T-cell (primary cell): ENCODE measurements at regions not wholly inside any gene's neighbourhood (a gene's known extent, or its start where the extent isn't known, plus 50 kb on each side); places are given as distances from the start of the nearest gene placed in this dataset.

Experiments
- ATAC-seq, 4 experiments: fragments of 200-7000 bp in 3 of 4; fragments of 150-1000 bp in 1 of 4; cut with Tn5 transposase; replicated peaks in 1 of 4; 1 replicate in 3 of 4; 2 replicates in 1 of 4; pipeline ENCODE4 v1.10.0; 2021; ENCODE audit warnings: moderate library complexity in 3 of 4, mild to moderate bottlenecking in 2 of 4, moderate number of reproducible peaks in 1 of 4
- CTCF ChIA-PET, 2 donors: fragments of 300-600 bp; sonication (Branson Sonifier 250); formaldehyde crosslinking; loops; one replicate each; lab custom pipeline; 2022; ENCODE audit warnings: antibody characterized with exemption in 2 of 2; lab: Charles Lee
- POLR2A ChIA-PET, 2 donors: fragments of 300-600 bp; sonication (Branson Sonifier 250); formaldehyde crosslinking; loops; one replicate each; lab custom pipeline; 2022; ENCODE audit warnings: antibody characterized with exemption in 2 of 2; lab: Charles Lee
- DNase-seq, 35 experiments: peaks; one replicate each; pipeline versions ENCODE4 v3.0.0 to v3.0.0-alpha.2; 2013 to 2023
- H3K27ac ChIP-seq: one replicate; pipeline ENCODE4 v1.5.1; 2013; ENCODE audit warnings: low read length
- H3K27me3 ChIP-seq, 2 experiments: replicated peaks in 1 of 2; 1 replicate in 1 of 2; 2 replicates in 1 of 2; pipeline versions ENCODE4 v1.6.1 to v1.7.0; 2013; ENCODE audit warnings: low read length in 1 of 2, mixed read lengths in 1 of 2; ENCODE audit not compliant: control insufficient read depth in 2 of 2, insufficient read depth in 2 of 2; ENCODE audit errors: extremely low read depth in 1 of 2
- H3K36me3 ChIP-seq, 2 donors: 1 replicate in 1 of 2; 2 replicates in 1 of 2; pipeline versions ENCODE4 v1.6.1 to v1.7.0; 2013; ENCODE audit warnings: low read length in 1 of 2; ENCODE audit not compliant: control insufficient read depth in 2 of 2, insufficient read depth in 1 of 2; ENCODE audit errors: extremely low read depth in 1 of 2
- H3K4me1 ChIP-seq, 2 experiments: 1 replicate in 1 of 2; 2 replicates in 1 of 2; pipeline versions ENCODE4 v1.6.1 to v1.7.0; 2013; ENCODE audit warnings: low read length in 2 of 2, mixed read lengths in 1 of 2; ENCODE audit not compliant: insufficient read depth in 2 of 2, control insufficient read depth in 1 of 2; ENCODE audit errors: extremely low read depth in 1 of 2
- H3K4me3 ChIP-seq, 2 donors: 1 replicate in 1 of 2; 2 replicates in 1 of 2; pipeline versions ENCODE4 v1.5.1 to v1.7.0; 2013; ENCODE audit warnings: mild to moderate bottlenecking in 2 of 2, low read length in 1 of 2, moderate library complexity in 1 of 2; ENCODE audit not compliant: control insufficient read depth in 1 of 2; ENCODE audit errors: extremely low read depth in 1 of 2
- H3K9me3 ChIP-seq: 2 replicates; pipeline ENCODE4 v1.7.0; 2013
- H3K27ac Mint-ChIP-seq, 2 donors: one replicate each; pipeline ENCODE4 v1.8.0; 2020 to 2021; ENCODE audit warnings: mild to moderate bottlenecking in 2 of 2, mixed read lengths in 2 of 2
- H3K27me3 Mint-ChIP-seq, 2 donors: one replicate each; pipeline ENCODE4 v1.8.0; 2021 to 2022; ENCODE audit warnings: mixed read lengths in 2 of 2
- H3K36me3 Mint-ChIP-seq: one replicate; pipeline ENCODE4 v1.8.0; 2021; ENCODE audit warnings: mixed read lengths
- H3K4me1 Mint-ChIP-seq, 3 donors: one replicate each; pipeline ENCODE4 v1.8.0; 2020 to 2022; ENCODE audit warnings: mixed read lengths in 3 of 3, mild to moderate bottlenecking in 1 of 3
- H3K4me3 Mint-ChIP-seq, 3 donors: one replicate each; pipeline ENCODE4 v1.8.0; 2020 to 2022; ENCODE audit warnings: mild to moderate bottlenecking in 3 of 3, mixed read lengths in 3 of 3, moderate library complexity in 3 of 3
- H3K9me3 Mint-ChIP-seq, 3 donors: one replicate each; pipeline ENCODE4 v1.8.0; 2020 to 2022; ENCODE audit warnings: mixed read lengths in 3 of 3
- WGBS: methylation state at CpG from one replicate; pipeline ENCODE4 v1.1.5; 2013; ENCODE audit warnings: missing lambda C conversion rate; ENCODE audit not compliant: insufficient coverage; 5-methylcytosine and 5-hydroxymethylcytosine counted together

GRCh38 chrX:87873347-87873941 lies 355.8 kb downstream of the KLHL4 start:
- peaks cover 0 to 9% of the 10 kb centered on the region in 2 donors for H3K27me3 Mint-ChIP-seq
- H3K4me3 Mint-ChIP-seq: peak overlapping the region in 1 of 3 donors; percentile 37
- no peaks in the 10 kb centered on the region for H3K36me3 Mint-ChIP-seq
- H3K27me3 ChIP-seq: no peaks in the 10 kb centered on the region
- POLR2A ChIA-PET: no interaction called here
- H3K36me3 ChIP-seq: no peaks in the 10 kb centered on the region
- H3K4me1 Mint-ChIP-seq: peaks cover 6 to 8% (median 8%) of the 10 kb centered on the region in 3 donors
- ATAC-seq: no peak
- no CpG with 5 or more reads among the region's 2 CpGs for WGBS
- no peak for DNase-seq
- no peak overlapping the region for H3K27ac Mint-ChIP-seq
- H3K27ac ChIP-seq: no peak overlapping the region
- H3K4me3 ChIP-seq: no peak overlapping the region
- no peaks in the 10 kb centered on the region for H3K9me3 Mint-ChIP-seq
- H3K4me1 ChIP-seq: no peaks in the 10 kb centered on the region
- H3K9me3 ChIP-seq: no peaks in the 10 kb centered on the region
- CTCF ChIA-PET: no interaction called here

GRCh38 chrX:87874043-87874442 lies 356.4 kb downstream of the KLHL4 start:
- DNase-seq (no peak), ATAC-seq (no peak)
- Histone ChIP-seq H3K27me3 (no peaks in the 10 kb centered on the region), H3K4me3 (no peak overlapping the region), H3K9me3 (no peaks in the 10 kb centered on the region), H3K4me1 (no peaks in the 10 kb centered on the region), H3K27ac (no peak overlapping the region), H3K36me3 (no peaks in the 10 kb centered on the region)
- Mint-ChIP-seq H3K27me3 (peaks cover 0 to 9% of the 10 kb centered on the region in 2 donors), H3K4me3 (peak overlapping the region in 1 of 3 donors; percentile 44), H3K36me3 (no peaks in the 10 kb centered on the region), H3K27ac (no peak overlapping the region), H3K4me1 (peaks cover 6 to 8% (median 8%) of the 10 kb centered on the region in 3 donors), H3K9me3 (no peaks in the 10 kb centered on the region)
- ChIA-PET CTCF (no interaction called here), POLR2A (no interaction called here)
- WGBS: 4% methylated on average over 3 of the region's 8 CpGs

DNA sequence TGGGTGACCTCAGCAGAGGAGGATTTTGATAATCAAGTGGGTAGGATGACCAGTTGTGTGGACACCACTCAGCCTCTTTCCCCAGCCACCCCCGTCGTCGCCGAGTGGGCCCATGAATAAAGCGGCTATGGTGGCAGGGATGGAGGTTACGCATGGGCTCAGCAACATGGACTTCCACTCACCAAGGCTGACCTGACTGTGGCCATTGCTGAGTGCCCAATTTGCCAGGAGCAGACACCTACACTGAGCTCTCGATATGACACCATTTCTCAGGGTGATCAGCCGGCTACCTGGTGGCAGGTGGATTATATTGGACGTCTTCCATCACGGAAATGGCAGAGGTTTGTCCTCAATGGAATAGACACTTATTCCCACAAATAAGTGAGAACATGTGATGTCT lies 361.3 kb downstream of the KLHL4 start:
- Mint-ChIP-seq H3K4me1 (peaks cover 0 to under 1% (median under 1%) of the 10 kb centered on the region in 3 donors), H3K27me3 (peaks cover 0 to under 1% of the 10 kb centered on the region in 2 donors), H3K4me3 (no peak overlapping the region), H3K9me3 (no peaks in the 10 kb centered on the region), H3K27ac (no peak overlapping the region), H3K36me3 (no peaks in the 10 kb centered on the region)
- Histone ChIP-seq H3K4me1 (no peaks in the 10 kb centered on the region), H3K4me3 (no peak overlapping the region), H3K36me3 (no peaks in the 10 kb centered on the region), H3K9me3 (no peaks in the 10 kb centered on the region), H3K27me3 (no peaks in the 10 kb centered on the region), H3K27ac (no peak overlapping the region)
- no peak for DNase-seq
- ATAC-seq: no peak
- ChIA-PET POLR2A (no interaction called here), CTCF (no interaction called here)
- WGBS: no CpG with 5 or more reads among the region's 10 CpGs

GRCh38 chrX:87890437-87890836 lies 372.8 kb downstream of the KLHL4 start:
- H3K4me1 Mint-ChIP-seq: no peaks in the 10 kb centered on the region
- POLR2A ChIA-PET: no interaction called here
- H3K4me3 Mint-ChIP-seq: no peak overlapping the region
- Histone ChIP-seq H3K27me3 (no peaks in the 10 kb centered on the region), H3K4me3 (no peak overlapping the region), H3K27ac (no peak overlapping the region), H3K36me3 (no peaks in the 10 kb centered on the region), H3K4me1 (no peaks in the 10 kb centered on the region), H3K9me3 (no peaks in the 10 kb centered on the region)
- ATAC-seq (no peak), DNase-seq (no peak)
- peaks cover 0 to 3% (median 0%) of the 10 kb centered on the region in 3 donors for H3K9me3 Mint-ChIP-seq
- CTCF ChIA-PET: no interaction called here
- no peaks in the 10 kb centered on the region for H3K36me3 Mint-ChIP-seq
- H3K27ac Mint-ChIP-seq: no peak overlapping the region
- peaks cover 0 to 6% of the 10 kb centered on the region in 2 donors for H3K27me3 Mint-ChIP-seq

DNA sequence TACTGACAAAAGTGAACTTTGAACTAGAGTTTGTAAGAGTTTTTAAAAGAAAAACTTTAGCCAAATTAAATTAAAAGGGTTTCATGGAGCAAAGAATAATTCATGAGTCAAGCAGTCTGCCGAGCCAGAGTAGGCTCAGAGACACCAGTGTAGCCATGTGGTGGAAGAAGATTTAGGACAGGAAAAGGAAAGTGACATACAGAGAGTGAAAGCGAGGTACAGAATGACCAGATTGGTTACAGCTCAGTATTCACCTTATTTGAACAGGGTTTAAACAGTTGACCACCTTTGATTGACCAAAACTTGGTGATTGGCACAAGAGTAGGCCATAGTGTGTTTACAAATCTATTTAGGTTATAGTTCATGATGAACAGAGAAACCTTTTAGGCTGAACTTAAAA lies 377.8 kb downstream of the KLHL4 start:
- Histone ChIP-seq H3K27ac (no peak overlapping the region), H3K4me1 (no peaks in the 10 kb centered on the region), H3K9me3 (no peaks in the 10 kb centered on the region), H3K27me3 (no peaks in the 10 kb centered on the region), H3K36me3 (no peaks in the 10 kb centered on the region), H3K4me3 (no peak overlapping the region)
- DNase-seq (no peak), ATAC-seq (no peak)
- ChIA-PET CTCF (no interaction called here), POLR2A (no interaction called here)
- peaks cover 0 to 3% (median 0%) of the 10 kb centered on the region in 3 donors for H3K4me1 Mint-ChIP-seq
- no peak overlapping the region for H3K27ac Mint-ChIP-seq
- 83% methylated on average over 1 of the region's 2 CpGs for WGBS
- peaks cover 0 to 3% (median 0%) of the 10 kb centered on the region in 3 donors for H3K9me3 Mint-ChIP-seq
- no peak overlapping the region for H3K4me3 Mint-ChIP-seq
- peaks cover 0 to 1% of the 10 kb centered on the region in 2 donors for H3K27me3 Mint-ChIP-seq
- no peaks in the 10 kb centered on the region for H3K36me3 Mint-ChIP-seq

DNA sequence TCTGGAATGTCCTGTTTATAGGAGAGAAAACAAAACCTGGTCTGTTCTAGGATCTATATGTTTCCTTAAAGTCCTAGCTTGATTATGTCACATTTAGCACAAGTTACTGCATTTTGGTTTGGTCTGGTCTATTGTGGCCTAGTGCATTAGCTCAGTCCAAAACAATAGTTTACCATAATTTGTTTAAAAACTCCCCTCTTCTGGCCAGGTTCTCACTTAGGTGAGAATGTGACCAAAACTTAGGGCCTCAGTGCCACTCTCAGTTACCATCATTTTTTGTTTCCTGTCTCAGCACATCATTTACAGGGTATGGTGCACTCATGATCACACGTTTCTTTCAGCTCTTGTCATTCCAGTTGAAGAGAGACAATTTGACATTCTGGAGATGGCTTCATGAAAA lies 378.5 kb downstream of the KLHL4 start:
- POLR2A ChIA-PET: no interaction called here
- Histone ChIP-seq H3K9me3 (no peaks in the 10 kb centered on the region), H3K4me3 (no peak overlapping the region), H3K27ac (no peak overlapping the region), H3K27me3 (no peaks in the 10 kb centered on the region), H3K4me1 (no peaks in the 10 kb centered on the region), H3K36me3 (no peaks in the 10 kb centered on the region)
- H3K4me1 Mint-ChIP-seq: peaks cover 2 to 9% (median 4%) of the 10 kb centered on the region in 3 donors
- no peaks in the 10 kb centered on the region for H3K36me3 Mint-ChIP-seq
- H3K9me3 Mint-ChIP-seq: peaks cover 0 to 3% (median 0%) of the 10 kb centered on the region in 3 donors
- CTCF ChIA-PET: no interaction called here
- no peak overlapping the region for H3K27ac Mint-ChIP-seq
- DNase-seq (no peak), ATAC-seq (no peak)
- no peaks in the 10 kb centered on the region for H3K27me3 Mint-ChIP-seq
- no CpG with 5 or more reads among the region's 1 CpG for WGBS
- no peak overlapping the region for H3K4me3 Mint-ChIP-seq
